ENCODE measurements at regions not wholly inside any gene's neighbourhood (a gene's known extent, or its start where the extent isn't known, plus 50 kb on each side); places are given as distances from the start of the nearest gene placed in this dataset.

GRCh38 chr18:39862341-39862740 lies 2092.7 kb upstream of the PIK3C3 start:
- H3K4me1 ChIP-seq: no peaks in the 10 kb centered on the region

DNA sequence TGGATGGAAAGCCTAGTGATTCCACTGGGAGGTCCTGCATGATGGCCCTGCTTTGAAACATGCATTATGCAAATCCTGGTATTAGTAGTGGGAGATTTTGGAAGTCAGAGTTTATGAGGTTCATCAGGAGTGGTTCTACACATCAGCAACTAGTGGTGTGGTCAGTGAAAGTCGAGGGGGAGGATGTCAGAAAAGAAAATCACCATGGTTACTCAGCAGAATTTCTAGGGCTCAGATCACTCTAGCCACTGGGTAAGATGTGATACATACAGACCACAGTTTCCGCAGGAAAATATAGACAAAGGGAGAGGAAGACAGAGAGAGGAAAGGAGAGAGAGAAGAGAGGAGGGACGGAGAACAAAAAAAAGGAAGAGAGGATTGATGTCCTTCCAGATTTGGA lies 2100.7 kb upstream of the PIK3C3 start:
- Histone ChIP-seq H3K27me3 (no peaks in the 10 kb centered on the region), H3K4me3 (no peak overlapping the region), H3K4me1 (no peaks in the 10 kb centered on the region), H3K9me3 (no peaks in the 10 kb centered on the region), H3K36me3 (no peaks in the 10 kb centered on the region), H3K27ac (no peak overlapping the region)
- no peak for DNase-seq
- no peak for TF ChIP-seq CTCF (IDR thresholded peaks at IDR 0.05)
- TF ChIP-seq POLR2A (IDR thresholded peaks at IDR 0.05): no peak

More at GRCh38 chr18:39862341-39862740, 2092.7 kb upstream of the PIK3C3 start:
- no peak for TF ChIP-seq POLR2A (IDR thresholded peaks at IDR 0.05)
- TF ChIP-seq CTCF (IDR thresholded peaks at IDR 0.05): no peak
- Histone ChIP-seq H3K27me3 (no peaks in the 10 kb centered on the region), H3K27ac (no peak overlapping the region), H3K4me3 (no peak overlapping the region), H3K9me3 (no peaks in the 10 kb centered on the region), H3K36me3 (no peaks in the 10 kb centered on the region)
- no peak for DNase-seq

- H3K4me3 ChIP-seq: no peak overlapping the region
- DNase-seq: no peak
These were observed 2108.8 kb upstream of the PIK3C3 start for GRCh38 chr18:39846265-39846664.

DNA sequence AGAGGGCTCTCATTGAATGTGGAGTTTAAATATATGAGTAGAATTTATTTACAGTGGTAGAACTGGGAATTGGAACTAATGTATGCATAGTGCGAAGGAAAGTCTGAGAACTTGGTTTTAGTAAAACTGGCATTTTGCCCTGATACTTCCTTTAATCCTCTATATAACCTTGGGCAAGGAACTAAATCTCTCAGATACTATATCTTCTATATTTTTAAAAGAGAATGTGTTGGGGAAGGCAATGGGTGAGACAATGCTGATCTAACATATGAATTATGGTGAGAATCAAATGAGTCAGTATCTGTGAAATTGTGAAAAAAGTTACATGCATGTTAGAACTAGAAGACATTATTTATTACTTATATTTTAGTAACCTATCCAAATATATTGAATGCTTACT lies 2109.4 kb upstream of the PIK3C3 start:
- Histone ChIP-seq H3K27me3 (no peaks in the 10 kb centered on the region), H3K36me3 (no peaks in the 10 kb centered on the region), H3K27ac (no peak overlapping the region), H3K9me3 (no peaks in the 10 kb centered on the region), H3K4me1 (peaks cover 0 to 12% (median 0%) of the 10 kb centered on the region in 4 donors), H3K4me3 (no peak overlapping the region)
- DNase-seq: no peak
- no peak for TF ChIP-seq POLR2A (IDR thresholded peaks at IDR 0.05)
- TF ChIP-seq CTCF (IDR thresholded peaks at IDR 0.05): no peak

More at GRCh38 chr18:39846265-39846664, 2108.8 kb upstream of the PIK3C3 start:
- no peak for TF ChIP-seq CTCF (IDR thresholded peaks at IDR 0.05)
- TF ChIP-seq POLR2A (IDR thresholded peaks at IDR 0.05): no peak
- Histone ChIP-seq H3K36me3 (no peaks in the 10 kb centered on the region), H3K4me1 (peaks cover 0 to 6% (median 0%) of the 10 kb centered on the region in 4 donors), H3K27ac (no peak overlapping the region), H3K9me3 (no peaks in the 10 kb centered on the region), H3K27me3 (no peaks in the 10 kb centered on the region)

DNA sequence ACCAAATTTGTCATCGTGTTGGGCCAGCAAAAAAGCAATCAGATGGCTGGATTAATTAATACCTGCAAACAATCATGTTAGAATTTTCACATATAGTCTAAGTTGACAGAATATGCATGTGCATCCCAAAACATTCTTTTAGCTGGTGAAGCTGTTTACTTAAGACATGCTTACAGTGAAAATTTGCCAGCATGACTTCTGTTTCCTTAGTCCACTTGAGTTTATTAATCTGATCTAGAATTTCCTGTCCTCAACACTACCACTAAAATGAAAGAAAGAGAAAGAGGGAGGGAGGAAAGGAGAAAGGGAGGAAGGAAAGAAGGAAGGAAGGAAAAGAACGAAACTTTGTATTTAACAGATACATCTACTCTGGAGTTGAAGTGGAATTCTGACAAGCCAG lies 2109.9 kb upstream of the PIK3C3 start:
- H3K27me3 ChIP-seq: no peaks in the 10 kb centered on the region
- H3K9me3 ChIP-seq: no peaks in the 10 kb centered on the region
- peaks cover 0 to 15% (median 0%) of the 10 kb centered on the region in 4 donors for H3K4me1 ChIP-seq
- no peaks in the 10 kb centered on the region for H3K36me3 ChIP-seq
- H3K27ac ChIP-seq: no peak overlapping the region
- DNase-seq: no peak
- H3K4me3 ChIP-seq: no peak overlapping the region
- no peak for TF ChIP-seq CTCF (IDR thresholded peaks at IDR 0.05)
- no peak for TF ChIP-seq POLR2A (IDR thresholded peaks at IDR 0.05)

DNA sequence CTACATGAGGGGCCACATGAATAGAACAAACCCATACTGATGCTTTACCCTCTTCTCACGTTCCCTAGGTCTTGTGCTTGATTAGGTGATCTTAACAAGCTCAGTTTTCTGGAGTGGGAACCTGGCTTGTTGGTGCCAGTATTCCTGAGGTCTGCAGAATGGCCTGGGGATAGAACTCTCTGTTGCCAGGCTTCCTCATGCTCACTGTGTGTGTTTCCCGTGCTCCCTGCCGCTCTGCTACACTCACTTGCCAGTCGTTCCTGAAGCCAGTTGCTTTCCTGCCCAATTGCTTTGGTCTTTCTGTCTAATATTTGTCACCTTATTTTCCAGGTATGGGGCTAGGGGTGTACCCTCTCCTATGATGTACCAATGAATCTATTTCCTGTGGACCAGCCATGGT lies 2111.5 kb upstream of the PIK3C3 start:
- no peak for DNase-seq
- TF ChIP-seq CTCF (IDR thresholded peaks at IDR 0.05) (no peak), POLR2A (IDR thresholded peaks at IDR 0.05) (no peak)
- Histone ChIP-seq H3K27me3 (no peaks in the 10 kb centered on the region), H3K4me3 (no peak overlapping the region), H3K9me3 (no peaks in the 10 kb centered on the region), H3K27ac (no peak overlapping the region), H3K36me3 (no peaks in the 10 kb centered on the region), H3K4me1 (peaks cover 0 to 15% (median 0%) of the 10 kb centered on the region in 4 donors)

Data from Peyer's patch (tissue), 4 donors.